Endothelial cell of umbilical vein (primary cell): ENCODE measurements at regions not wholly inside any gene's neighbourhood (a gene's known extent, or its start where the extent isn't known, plus 50 kb on each side); places are given as distances from the start of the nearest gene placed in this dataset.

Experiments used
- BruUV-seq: library from RNA; stranded (reverse); fragments of 400-500 nt; replicated peaks from 2 replicates; lab custom pipeline; 2021; lab: Mats Ljungman, UMichigan
- CTCF ChIA-PET: fragments of 300-600, 350-600 bp; sonication (Branson Sonifier 250); formaldehyde crosslinking; loops from one replicate; lab custom pipeline; 2021; ENCODE audit warnings: antibody characterized with exemption, inconsistent platforms; lab: Charles Lee
- POLR2A ChIA-PET: fragments of 300-600, 350-600 bp; sonication (Branson Sonifier 250); formaldehyde crosslinking; loops from one replicate; lab custom pipeline; 2021; ENCODE audit warnings: antibody characterized with exemption, inconsistent platforms; lab: Charles Lee
- DNase-seq: peaks from one replicate; pipeline ENCODE4 v3.0.0-alpha.2; 2011; ENCODE audit warnings: low read depth, low spot score
- FAIRE-seq: peaks from 2 replicates; lab custom pipeline; 2011; peaks lifted over from hg19 to GRCh38; lab: Jason Lieb, UNC
- H2AFZ ChIP-seq: 2 replicates; pipeline ENCODE4 v1.6.0; 2012; ENCODE audit warnings: low read depth, low read length, control low read depth, inconsistent platforms
- H3K27ac ChIP-seq: 2 replicates; pipeline ENCODE4 v1.5.1; 2011; ENCODE audit warnings: low read depth, mild to moderate bottlenecking, control low read depth, low read length, moderate library complexity; ENCODE audit not compliant: insufficient read depth
- H3K27me3 ChIP-seq, 2 experiments: 2 replicates each; pipeline versions ENCODE4 v1.6.0 to v1.6.1; 2011; ENCODE audit warnings: low read length in 2 of 2, mixed read lengths in 1 of 2; ENCODE audit not compliant: control insufficient read depth in 2 of 2, insufficient read depth in 2 of 2
- H3K36me3 ChIP-seq, 2 experiments: 2 replicates in 1 of 2; 3 replicates in 1 of 2; pipeline ENCODE4 v1.5.1; 2011; ENCODE audit warnings: low read length in 2 of 2, mild to moderate bottlenecking in 1 of 2, moderate library complexity in 1 of 2; ENCODE audit not compliant: control insufficient read depth in 2 of 2, insufficient read depth in 2 of 2; ENCODE audit errors: extremely low read depth in 1 of 2
- H3K4me1 ChIP-seq: 3 replicates; pipeline ENCODE4 v1.5.1; 2011; ENCODE audit warnings: mild to moderate bottlenecking, low read length; ENCODE audit not compliant: control insufficient read depth, insufficient read depth; ENCODE audit errors: extremely low read depth
- H3K4me2 ChIP-seq: 2 replicates; pipeline ENCODE4 v1.6.1; 2011; ENCODE audit warnings: low read length, control low read depth, mixed read lengths; ENCODE audit not compliant: insufficient read depth
- H3K4me3 ChIP-seq, 3 experiments: fragments of 200-600 bp in 1 of 3; sonication (generic), shearing (Covaris generic) in 1 of 3; replicated peaks in 1 of 3; 2 replicates each; pipeline ENCODE4 v1.5.1; 2011 to 2016; ENCODE audit warnings: control low read depth in 3 of 3, low read length in 3 of 3, mild to moderate bottlenecking in 2 of 3, inconsistent platforms in 1 of 3, low read depth in 1 of 3, moderate library complexity in 1 of 3; ENCODE audit not compliant: insufficient read depth in 1 of 3
- H3K79me2 ChIP-seq: 2 replicates; pipeline ENCODE4 v1.6.0; 2012; ENCODE audit warnings: low read length, inconsistent platforms; ENCODE audit not compliant: control insufficient read depth, insufficient read depth
- H3K9ac ChIP-seq: replicated peaks from 2 replicates; pipeline ENCODE3; 2011; ENCODE audit warnings: low read length, control low read depth; ENCODE audit not compliant: insufficient read depth; ENCODE audit errors: extremely low read depth
- H3K9me1 ChIP-seq: replicated peaks from 3 replicates; pipeline ENCODE4 v1.6.0; 2011; ENCODE audit warnings: mild to moderate bottlenecking, low read length; ENCODE audit not compliant: control insufficient read depth, insufficient read depth; ENCODE audit errors: extremely low read depth
- H3K9me3 ChIP-seq: replicated peaks from 2 replicates; pipeline ENCODE4 v1.5.1; 2012; ENCODE audit warnings: low read length, inconsistent platforms; ENCODE audit not compliant: control insufficient read depth, insufficient read depth
- H4K20me1 ChIP-seq: replicated peaks from 2 replicates; pipeline ENCODE3; 2011; ENCODE audit warnings: mild to moderate bottlenecking, low read length; ENCODE audit not compliant: control insufficient read depth, insufficient read depth; ENCODE audit errors: extremely low read depth
- EZH2 ChIP-seq: IDR thresholded peaks from 2 replicates; pipeline ENCODE4 v1.6.1; 2012; ENCODE audit warnings: borderline replicate concordance, low read depth, mild to moderate bottlenecking, moderate library complexity, low read length, inconsistent platforms; ENCODE audit not compliant: severe bottlenecking
- FOS ChIP-seq: IDR thresholded peaks from 2 replicates; pipeline ENCODE4 v1.6.1; 2011; ENCODE audit warnings: mild to moderate bottlenecking, low read length, moderate library complexity, borderline replicate concordance; ENCODE audit not compliant: insufficient read depth
- GATA2 ChIP-seq: IDR thresholded peaks from 2 replicates; pipeline ENCODE4 v1.7.0; 2011; ENCODE audit warnings: low read depth, mild to moderate bottlenecking, moderate library complexity, mixed read lengths, low read length; ENCODE audit not compliant: insufficient read length, insufficient read depth
- JUN ChIP-seq: IDR thresholded peaks from 2 replicates; pipeline ENCODE4 v1.6.1; 2011; ENCODE audit warnings: borderline replicate concordance, low read depth; ENCODE audit not compliant: insufficient read length, insufficient read depth
- MYC ChIP-seq: IDR thresholded peaks from one replicate; pipeline ENCODE4 v1.6.1; 2011; ENCODE audit warnings: mild to moderate bottlenecking, low read depth, low read length
- POLR2A ChIP-seq: IDR thresholded peaks from 2 replicates; pipeline ENCODE4 v1.6.1; 2012; ENCODE audit warnings: low read depth, mild to moderate bottlenecking, control low read depth, low read length
- POLR2AphosphoS5 ChIP-seq: IDR thresholded peaks from 2 replicates; pipeline ENCODE4 v1.6.1; 2012; ENCODE audit warnings: low read depth, mild to moderate bottlenecking, control low read depth, low read length, moderate library complexity; ENCODE audit not compliant: insufficient read depth
- dilution Hi-C: fragments of 300-500 bp; cut with MboI; formaldehyde crosslinking; loops from one replicate; pipeline ENCODE4 v1.15.0; 2019; ENCODE audit warnings: low sequenced_read_pairs; ENCODE audit not compliant: extremely low pct_ligation_motif_present
- intact Hi-C: fragments of 100-400 bp; cut with micrococcal nuclease; formaldehyde crosslinking; loops from one replicate; pipeline ENCODE4 v1.10.0; 2022
- TF ChIP-seq, protein P1 (sequence below): IDR thresholded peaks from 2 replicates; pipeline ENCODE4 v1.6.1; 2011; ENCODE audit not compliant: insufficient read depth, insufficient read length
- TF ChIP-seq, protein P2 (sequence below), 2 donors: IDR thresholded peaks; 1 replicate in 1 of 2; 2 replicates in 1 of 2; pipeline ENCODE4 v1.5.1; 2011; ENCODE audit warnings: low read length in 2 of 2, mild to moderate bottlenecking in 2 of 2, moderate library complexity in 2 of 2, control low read depth in 1 of 2, inconsistent platforms in 1 of 2, low read depth in 1 of 2; ENCODE audit not compliant: insufficient read depth in 1 of 2; ENCODE audit errors: extremely low read depth in 1 of 2

DNA sequence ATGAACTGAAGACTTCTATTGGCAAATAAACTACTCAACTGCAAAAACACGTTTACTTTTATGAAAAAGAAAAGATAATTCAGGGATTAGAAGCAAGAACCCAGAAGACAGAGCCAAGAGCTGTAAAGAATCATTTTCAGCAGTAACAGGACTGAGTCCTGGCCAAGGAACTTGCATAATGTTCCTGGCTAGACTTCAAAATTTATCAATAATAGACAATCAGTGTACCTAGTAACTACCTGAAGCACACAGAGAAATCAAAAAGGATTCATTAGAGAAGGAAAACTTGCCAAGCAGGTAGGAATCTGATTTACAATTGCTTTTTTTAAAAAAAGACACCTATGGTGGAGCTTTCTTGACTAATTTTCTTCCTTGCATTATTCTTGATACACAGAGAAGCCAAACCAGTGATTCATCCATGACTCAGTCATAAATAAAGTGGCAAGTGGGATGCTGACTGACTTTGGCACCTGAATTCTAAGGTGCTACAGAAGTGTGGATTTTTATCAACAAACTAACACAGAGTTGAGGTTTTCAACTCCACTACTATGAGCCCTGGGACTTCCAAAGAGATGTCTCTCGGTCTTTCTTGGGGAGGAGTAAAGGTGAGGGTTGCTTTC lies 281.3 kb downstream of the BMP7 start:
- intact Hi-C loops = no loop called here
- Histone ChIP-seq H3K4me1 (no peaks in the 10 kb centered on the region), H2AFZ (no peak overlapping the region), H3K27ac (no peak overlapping the region), H3K4me3 (no peak overlapping the region), H3K9ac (no peak overlapping the region), H3K9me3 (no peaks in the 10 kb centered on the region), H3K27me3 (no peaks in the 10 kb centered on the region), H3K36me3 (no peaks in the 10 kb centered on the region), H3K4me2 (no peak overlapping the region), H4K20me1 (no peaks in the 10 kb centered on the region), H3K9me1 (no peaks in the 10 kb centered on the region), H3K79me2 (no peaks in the 10 kb centered on the region)
- TF ChIP-seq, protein P1, sequence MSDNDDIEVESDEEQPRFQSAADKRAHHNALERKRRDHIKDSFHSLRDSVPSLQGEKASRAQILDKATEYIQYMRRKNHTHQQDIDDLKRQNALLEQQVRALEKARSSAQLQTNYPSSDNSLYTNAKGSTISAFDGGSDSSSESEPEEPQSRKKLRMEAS = no peak
- TF ChIP-seq POLR2A = no peak
- TF ChIP-seq, protein P2, sequence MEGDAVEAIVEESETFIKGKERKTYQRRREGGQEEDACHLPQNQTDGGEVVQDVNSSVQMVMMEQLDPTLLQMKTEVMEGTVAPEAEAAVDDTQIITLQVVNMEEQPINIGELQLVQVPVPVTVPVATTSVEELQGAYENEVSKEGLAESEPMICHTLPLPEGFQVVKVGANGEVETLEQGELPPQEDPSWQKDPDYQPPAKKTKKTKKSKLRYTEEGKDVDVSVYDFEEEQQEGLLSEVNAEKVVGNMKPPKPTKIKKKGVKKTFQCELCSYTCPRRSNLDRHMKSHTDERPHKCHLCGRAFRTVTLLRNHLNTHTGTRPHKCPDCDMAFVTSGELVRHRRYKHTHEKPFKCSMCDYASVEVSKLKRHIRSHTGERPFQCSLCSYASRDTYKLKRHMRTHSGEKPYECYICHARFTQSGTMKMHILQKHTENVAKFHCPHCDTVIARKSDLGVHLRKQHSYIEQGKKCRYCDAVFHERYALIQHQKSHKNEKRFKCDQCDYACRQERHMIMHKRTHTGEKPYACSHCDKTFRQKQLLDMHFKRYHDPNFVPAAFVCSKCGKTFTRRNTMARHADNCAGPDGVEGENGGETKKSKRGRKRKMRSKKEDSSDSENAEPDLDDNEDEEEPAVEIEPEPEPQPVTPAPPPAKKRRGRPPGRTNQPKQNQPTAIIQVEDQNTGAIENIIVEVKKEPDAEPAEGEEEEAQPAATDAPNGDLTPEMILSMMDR (IDR thresholded peaks at IDR 0.05; ENCODE audit: extremely low read depth in 1 of 2, insufficient read depth in 1 of 2, low read depth in 1 of 2, low read length in 2 of 2) = no peak
- TF ChIP-seq FOS = no peak
- no peak for TF ChIP-seq EZH2
- TF ChIP-seq POLR2AphosphoS5 = no peak
- TF ChIP-seq JUN = no peak
- no peak for TF ChIP-seq MYC
- TF ChIP-seq GATA2 = no peak
- FAIRE-seq = no peak
- ChIA-PET POLR2A (no interaction called here), CTCF (no interaction called here)
- dilution Hi-C loops = no loop called here
- no peak for DNase-seq
- no TSS peak for BruUV-seq
